ENCODE measurements at regions not wholly inside any gene's neighbourhood (a gene's known extent, or its start where the extent isn't known, plus 50 kb on each side); places are given as distances from the start of the nearest gene placed in this dataset.
"Not testable (repeated sequence)": the region's sequence is repeated elsewhere in the genome, so short reads cannot be mapped to it uniquely, and the experiment has no call there.

DNA sequence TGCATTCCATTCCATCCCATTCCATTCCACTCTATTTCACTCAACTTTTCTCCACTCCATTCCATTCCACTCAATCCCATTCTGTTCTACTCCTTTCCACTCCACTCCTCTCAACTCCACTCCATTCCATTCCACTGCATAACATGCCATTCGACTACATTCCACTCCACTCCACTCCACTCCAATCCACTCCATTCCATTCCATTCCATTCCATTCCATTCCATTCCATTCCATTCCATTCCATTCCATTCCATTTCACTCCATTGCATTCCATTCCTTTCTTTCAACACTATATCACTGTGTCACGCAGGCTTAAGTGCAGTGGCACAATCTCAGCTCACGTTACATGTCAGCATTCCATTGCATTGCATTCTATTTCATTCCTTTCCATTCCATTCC, 1430.4 kb downstream of the TSPY10 start:
- not testable (repeated sequence) for DNase-seq (ENCODE audit: low spot score)

DNA sequence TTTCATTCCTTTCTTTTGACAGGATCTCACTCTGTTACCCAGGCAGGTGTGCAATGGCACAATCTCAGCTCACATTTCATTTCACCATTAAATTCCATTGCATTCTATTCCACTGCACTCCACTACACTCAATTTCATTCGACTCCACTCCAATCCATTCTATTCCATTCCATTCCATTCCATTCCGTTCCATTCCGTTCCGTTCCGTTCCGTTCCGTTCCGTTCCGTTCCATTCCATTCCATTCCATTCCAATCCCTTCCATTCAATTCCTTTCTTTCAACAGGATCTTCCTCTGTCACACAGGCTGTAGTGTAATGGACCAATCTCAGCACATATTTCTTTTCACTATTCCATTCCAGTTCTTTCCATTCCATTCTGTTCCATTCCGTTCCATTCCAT, 1445.7 kb downstream of the TSPY10 start:
- DNase-seq (ENCODE audit: low spot score) = no peak

DNA sequence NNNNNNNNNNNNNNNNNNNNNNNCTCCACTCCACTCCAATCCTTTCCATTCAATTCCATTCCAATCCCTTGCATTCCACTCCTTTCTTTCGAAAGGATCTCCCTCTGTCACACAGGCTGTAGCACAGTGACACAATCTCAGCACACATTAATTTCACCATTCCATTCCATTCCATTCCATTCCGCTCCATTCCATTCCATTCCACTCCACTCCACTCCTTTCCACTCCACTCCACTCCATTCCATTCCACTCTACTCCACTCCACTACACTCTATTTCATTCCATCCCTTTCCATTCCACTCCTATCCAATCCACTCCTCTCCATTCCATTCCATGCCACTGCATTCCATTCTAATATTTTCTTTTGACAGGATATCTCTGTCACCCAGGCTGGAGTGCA, 1459.0 kb downstream of the TSPY10 start:
- no peak for DNase-seq (ENCODE audit: low spot score)

DNA sequence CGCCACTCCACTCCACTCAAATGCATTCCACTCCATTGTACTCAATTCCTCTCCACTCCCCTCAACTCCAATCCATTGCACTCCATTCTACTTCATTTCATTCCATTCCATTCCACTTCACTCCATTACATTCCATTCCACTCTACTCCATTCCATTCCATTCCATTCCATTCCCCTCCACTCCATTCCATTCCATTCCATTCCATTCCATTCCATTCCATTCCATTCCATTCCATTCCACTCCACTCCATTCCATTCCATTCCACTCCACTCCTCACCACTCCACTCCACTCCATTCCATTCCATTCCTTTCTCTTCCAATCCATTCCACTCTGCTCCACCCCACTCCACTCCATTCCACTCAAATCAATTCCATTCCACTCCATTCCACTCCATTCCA, 1459.9 kb downstream of the TSPY10 start:
- DNase-seq (ENCODE audit: low spot score) = no peak

DNA sequence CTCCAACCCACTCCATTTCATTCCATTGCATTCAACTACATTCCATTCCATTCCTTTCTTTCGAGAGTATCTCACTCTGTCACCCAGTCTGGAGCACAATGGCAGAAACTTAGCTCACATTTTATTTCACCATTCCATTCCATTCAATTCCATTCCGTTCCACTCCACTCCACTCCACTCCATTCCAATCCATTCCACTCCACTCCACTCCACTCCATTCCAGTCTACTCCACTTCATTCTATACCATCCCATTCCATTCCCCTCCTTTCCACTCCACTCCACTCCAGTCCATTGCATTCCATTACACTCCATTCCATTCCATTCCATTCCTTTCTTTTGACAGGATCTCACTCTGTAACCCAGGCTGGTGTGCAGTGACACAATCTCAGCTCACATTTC, 1466.3 kb downstream of the TSPY10 start:
- DNase-seq (ENCODE audit: low spot score) = no peak

DNA sequence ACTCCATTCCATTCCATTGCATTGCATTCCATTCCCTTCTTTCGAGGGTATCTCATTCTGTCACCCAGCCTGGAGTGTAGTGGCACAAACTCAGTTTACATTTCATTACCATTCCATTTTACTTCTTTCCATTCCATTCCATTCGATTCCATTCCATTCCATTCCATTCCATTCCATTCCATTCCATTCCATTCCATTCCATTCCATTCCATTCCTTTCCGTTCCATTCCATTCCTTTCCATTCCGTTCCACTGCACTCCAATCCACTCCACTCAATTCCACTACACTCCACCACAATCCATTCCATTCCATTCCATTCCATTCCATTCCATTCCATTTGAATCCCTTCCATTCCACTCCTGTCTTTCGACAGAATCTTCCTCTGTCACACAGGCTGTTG, 1472.0 kb downstream of the TSPY10 start:
- DNase-seq (ENCODE audit: low spot score) = not testable (repeated sequence)

DNA sequence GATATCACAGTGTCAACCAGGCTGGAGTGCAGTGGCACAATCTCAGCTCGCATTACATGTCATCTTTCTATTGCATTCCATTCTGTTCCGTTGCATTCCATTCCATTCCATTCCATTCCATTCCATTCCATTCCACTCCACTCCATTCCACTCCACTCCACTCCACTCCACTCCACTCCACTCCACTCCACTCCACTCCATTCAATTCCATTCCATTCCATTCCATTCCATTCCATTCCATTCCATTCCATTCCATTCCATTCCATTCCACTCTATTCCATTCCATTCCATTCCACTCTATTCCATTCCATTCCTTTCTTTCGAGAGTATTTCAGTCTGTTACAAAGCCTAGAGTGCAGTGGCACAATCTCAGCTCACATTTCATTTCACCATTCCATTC, 1486.5 kb downstream of the TSPY10 start:
- not testable (repeated sequence) for DNase-seq (ENCODE audit: low spot score)

DNA sequence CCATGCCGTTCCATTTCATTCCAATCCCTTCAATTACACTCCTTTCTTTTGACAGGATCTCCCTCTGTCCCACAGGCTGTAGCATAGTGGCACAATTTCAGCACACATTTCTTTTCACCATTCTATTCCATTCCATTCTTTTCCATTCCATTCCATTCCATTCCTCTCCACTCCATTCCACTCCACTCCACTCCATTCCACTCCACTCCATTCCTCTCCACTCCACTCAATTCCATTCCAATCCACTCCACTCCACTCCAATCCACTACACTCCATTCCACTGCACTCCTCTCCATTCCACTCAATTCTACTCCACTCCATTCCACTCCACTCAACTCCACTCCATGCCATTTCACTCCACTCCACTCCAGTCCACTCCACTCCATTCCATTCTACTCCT, 1495.1 kb downstream of the TSPY10 start:
- no peak for DNase-seq (ENCODE audit: low spot score)

DNA sequence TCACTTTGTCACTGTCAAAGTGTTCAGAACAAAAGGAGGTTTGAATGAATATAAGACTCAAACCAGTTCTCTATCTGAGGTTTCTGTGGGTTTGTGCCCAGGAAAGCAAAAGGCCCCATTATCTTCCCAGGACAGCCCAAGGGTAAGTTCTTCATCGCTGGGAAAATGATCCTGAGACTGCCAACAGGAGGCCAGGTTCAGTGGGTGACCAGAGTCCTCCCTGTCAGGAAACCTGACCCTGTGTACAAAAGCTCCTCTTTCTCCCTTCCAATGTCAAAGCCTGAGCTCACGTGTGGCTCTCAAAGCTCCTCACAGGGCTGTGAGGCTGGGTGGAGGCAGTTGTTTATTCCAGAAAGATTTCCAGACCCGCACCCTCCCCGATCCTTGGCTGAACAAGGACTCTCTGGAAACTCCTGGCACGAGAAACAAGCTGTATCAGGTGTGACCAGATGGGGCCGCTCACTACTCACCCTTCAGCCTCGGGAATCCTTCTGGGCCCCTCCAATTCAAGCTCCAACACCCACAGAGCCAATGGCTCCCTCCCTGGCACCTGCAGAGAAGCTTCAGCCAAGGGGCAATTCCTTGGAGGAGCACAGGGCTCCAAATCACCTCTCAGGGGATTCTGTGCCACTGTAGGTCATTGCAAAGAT, 1516.7 kb downstream of the TSPY10 start:
- DNase-seq (ENCODE audit: low spot score) = no peak

DNA sequence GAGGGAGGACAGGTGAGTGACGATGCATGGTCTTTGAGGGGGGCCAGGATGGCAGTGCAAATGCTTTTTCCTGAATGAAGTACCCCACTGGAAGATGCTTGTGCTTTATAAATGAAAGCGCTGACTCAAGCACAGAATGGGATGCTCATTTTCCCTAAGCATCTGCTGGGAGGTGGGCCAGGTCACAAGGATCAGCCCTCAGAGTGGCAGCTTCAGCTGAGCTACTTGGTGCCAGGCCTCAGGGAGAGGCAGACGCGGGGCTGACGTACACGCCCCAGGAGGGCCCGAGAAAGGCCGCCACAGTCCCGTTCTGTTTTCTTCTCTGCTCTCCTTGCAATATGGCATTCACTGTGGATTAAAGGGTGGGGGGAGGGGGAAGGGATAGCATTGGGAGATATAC, 1535.8 kb downstream of the TSPY10 start:
- DNase-seq (ENCODE audit: low spot score) = no peak

DNA sequence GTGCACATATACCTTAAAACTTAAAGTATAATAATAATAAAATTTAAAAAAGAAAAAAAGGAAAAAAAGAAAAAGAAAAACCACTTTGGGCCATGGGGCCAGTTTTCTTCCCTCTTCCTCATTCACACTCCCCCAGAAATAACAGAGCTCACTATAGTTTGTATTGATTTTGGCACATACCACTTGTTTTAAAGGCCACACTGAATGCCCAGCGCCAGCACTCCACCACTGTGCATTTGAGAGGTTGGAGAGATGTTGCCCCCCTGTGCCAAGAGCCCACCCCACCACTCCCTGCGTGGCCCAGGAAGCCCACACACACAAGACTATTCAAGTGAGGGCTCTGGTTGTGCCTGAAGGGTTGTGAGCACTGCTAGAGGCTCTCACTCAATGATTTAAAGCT, 1536.3 kb downstream of the TSPY10 start:
- DNase-seq (ENCODE audit: low spot score) = no peak

DNA sequence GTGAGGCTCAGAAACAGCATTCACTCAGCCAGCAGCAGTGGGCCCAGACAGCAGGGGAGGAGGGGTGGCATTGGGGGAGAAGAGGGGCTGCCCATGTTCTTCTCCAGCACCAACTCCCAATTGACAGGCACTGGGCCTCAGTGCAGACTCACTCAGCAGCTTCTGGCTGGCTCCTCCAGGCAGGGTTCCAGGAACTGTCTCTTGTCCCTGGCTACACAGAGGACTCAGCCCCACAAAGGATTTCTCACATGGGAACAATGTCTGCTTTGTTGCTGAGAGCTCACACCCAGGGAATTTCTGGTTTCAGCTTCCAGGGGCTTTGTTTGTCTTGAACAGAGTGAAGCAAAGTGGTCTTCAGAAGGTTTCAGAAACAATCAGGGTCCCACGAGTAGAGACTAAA, 1536.7 kb downstream of the TSPY10 start:
- DNase-seq (ENCODE audit: low spot score) = no peak

DNA sequence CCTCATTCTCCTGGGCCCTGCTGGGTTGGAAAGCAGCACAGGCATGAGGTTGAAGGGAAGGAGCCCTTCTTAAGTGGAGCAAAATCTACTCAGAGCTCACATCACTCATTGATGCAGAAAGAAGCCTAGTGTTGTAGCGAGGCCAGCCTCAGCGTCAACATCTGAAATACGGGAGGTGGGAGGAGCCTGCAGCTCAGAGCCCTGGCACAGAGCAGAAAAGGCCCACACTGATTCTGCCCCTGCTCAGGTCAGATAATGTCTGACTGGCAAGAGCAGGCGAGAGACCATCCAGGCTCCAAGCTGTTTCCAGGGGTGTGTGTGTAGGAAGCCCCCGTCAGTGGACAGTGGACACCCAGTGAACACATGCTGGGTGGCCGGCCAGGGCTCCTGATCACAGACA, 1541.6 kb downstream of the TSPY10 start:
- DNase-seq (ENCODE audit: low spot score) = no peak

DNA sequence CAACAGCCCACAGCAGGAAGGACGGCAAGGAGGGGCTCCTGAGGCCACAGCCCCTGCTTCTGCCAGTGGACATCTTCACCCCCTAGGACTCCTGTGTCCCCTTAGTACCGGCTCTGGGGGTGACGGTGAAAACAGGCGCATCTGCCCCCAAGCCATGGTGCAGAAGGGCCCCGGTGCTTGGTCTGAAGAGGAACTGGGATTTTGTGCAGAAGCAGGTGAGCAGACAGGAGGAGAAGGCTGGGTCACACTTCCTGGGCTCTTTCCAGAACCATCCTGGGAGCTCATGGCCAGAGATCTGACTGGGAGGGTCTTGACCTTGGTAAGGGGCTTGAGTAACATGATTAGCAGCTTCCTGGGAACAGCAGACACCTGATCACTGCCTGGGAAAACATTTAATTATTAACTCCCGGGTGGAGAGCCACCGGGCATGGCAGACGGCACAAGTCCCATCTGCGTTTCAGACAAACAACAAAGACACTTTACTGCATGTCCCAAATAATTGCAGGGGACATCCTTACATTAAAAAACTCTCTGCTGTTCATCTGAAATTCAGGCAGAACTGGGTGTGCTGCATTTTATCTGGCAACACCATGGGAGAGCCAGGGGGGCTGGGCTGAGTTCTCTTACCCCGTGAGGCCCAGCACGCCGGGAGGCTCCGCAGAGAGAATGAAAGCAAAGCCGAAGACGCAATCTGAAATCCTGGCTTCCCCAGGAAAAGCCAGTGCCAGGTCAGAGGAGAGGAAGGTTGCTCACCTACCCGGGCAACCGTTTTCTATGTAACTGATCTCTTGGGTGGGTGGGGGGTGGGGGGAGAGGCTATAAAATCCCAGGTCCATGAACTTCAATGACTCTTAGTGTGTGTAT, 1542.8 kb downstream of the TSPY10 start:
- no peak for DNase-seq (ENCODE audit: low spot score)

DNA sequence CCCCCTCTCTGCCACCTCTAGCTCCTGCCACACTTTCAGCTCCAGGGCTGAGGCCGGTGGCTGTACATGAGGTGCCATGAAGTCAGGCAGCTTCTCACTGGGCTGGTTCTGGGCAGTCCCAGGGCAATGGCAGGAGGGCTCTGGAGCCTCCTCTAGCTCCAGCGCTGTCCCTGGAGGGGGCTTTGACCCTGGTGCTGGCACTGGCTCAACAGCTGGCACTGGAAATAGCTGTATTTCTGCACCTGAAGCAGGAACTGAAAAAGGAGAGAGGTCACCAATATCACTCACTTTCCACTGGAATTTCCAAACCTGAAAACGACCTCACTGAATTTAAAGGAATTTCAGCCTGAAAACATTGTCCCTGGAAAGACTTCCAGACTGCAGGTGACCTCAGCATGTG, 1558.1 kb downstream of the TSPY10 start:
- DNase-seq (ENCODE audit: low spot score) = not testable (repeated sequence)

DNA sequence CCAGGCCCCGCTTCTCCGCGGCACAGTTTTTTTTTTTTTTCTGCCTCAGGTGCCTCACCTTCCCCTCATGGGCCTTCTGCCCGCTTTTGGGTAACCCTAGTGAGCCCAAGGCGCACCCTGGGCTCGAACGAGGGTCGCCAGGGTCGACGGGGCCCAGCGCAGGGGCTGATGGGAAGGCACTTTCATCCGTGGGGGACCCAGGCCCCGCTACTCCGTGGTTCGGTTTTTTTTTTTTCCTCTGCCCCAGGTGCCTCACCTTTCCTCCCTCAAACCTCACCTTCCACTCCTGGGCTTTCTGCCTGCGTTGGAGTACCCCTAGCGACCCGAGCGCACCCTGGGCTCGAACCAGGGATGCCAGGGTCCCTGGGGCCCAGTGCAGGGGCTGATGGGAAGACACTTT, 1569.8 kb downstream of the TSPY10 start:
- DNase-seq (ENCODE audit: low spot score) = not testable (repeated sequence)

DNA sequence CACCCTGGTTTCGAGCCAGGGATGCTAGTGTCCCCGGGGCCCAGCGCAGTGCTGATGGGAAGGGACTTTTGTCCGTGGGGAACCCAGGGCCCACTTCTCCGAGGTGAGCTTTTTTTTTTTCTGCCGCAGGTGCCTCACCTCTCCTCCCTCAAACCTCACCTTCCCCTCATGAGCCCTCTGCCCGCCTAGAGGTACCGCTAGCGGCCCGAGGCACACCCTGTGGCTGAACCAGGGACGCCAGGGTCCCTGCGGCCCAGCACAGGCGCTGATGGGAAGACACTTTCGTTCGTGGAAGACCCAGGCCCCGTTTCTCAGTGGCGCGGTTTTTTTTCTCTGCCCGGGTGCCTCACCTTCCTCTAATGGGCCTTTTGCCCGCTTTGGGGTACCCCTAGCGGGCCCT, 1570.7 kb downstream of the TSPY10 start:
- DNase-seq (ENCODE audit: low spot score) = not testable (repeated sequence)

DNA sequence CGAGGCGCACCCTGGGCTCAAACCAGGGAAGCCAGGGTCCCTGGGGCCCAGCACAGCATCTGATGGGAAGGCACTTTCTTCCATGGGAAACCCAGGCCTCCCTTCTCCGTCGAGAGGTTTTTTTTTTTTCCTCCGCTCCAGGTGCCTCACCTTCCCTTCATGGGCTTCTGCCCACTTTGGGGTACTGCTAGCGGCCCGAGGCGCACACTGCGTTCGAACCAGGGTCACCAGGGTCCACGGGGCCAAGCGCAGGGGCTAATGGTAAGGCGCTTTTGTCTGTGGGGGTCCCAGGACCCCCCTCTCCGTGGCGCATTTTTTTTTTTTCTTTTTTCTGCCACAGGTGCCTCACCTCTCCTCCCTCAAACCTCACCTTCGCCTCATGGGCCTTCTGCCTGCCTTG, 1571.3 kb downstream of the TSPY10 start:
- DNase-seq (ENCODE audit: low spot score) = no peak

DNA sequence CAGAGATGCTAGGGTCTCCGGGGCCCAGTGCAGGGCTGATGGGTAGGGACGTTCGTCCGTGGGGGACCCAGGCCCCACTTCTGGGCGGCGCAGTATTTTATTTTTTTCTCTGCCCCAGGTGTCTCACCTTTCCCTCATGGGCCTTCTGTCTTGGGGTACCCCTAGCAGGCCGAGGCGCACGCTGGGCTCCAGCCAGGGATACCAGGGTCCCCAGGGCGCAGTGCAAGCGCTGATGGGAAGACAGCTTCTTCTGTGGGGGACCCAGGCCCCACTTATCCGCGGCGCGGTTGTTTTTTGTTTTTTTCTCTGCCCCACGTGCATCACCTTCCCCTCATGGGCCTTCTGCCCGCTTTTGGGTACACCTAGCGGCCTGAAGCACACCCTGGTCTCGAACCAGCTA, 1572.8 kb downstream of the TSPY10 start:
- DNase-seq (ENCODE audit: low spot score) = not testable (repeated sequence)

DNA sequence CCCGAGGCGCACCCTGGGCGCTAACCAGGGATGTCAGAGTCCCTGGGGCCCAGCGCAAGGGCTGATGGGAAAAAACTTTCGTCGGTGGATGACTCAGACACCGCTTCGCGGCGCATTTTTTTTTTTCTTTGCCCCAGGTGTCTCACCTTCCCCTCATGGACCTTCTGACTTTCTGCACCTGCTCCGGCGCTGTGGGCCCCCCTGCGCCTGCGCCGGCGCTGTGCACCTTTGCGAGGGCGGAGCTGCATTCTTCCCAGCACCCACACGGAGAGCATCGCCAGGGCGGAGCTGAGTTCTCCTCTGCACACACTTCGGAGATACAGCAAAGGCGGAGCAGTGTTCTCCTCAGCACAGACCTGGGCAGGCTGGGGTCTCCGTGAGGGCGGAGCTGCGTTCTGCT, 1575.3 kb downstream of the TSPY10 start:
- not testable (repeated sequence) for DNase-seq (ENCODE audit: low spot score)

DNA sequence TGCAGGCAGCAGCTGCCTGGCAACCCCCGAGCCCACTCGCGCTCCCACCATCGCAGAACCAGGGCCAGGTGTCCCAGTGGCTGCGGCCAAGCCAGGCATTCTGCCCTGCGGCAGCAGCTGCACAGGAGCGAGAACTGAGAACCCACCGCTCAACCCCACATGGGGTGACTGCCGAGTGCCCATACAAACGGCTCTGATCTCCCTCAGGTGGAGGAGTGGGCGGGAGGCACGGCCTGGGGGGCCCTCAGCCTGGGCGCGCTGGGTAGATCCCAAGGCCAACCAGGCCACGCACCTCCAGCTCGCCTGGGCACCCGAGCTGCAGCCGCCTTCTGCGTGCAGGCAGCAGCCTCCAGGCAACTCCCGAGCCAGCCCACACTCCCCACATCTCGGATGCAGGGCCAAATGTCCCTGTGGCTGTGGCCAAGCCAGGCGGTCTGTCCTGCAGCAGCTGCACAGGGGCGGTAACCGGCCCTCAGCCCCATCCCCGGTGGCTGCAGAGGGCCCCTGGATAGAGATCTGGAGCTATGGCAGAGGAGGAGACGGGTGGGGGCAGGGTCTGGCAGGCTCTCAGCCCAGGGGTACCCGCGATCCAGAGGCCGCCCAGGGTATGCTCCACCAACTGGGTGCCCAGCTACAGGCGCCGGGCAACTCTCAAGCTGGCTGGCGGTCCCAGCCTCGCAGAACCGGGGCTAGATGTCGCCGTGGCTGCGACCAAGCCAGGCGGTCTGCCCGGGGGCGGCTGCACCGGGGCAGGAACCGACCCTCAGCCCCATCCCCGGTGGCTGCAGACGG, 1579.6 kb downstream of the TSPY10 start:
- DNase-seq (ENCODE audit: low spot score) = peak; percentile 4

DNA sequence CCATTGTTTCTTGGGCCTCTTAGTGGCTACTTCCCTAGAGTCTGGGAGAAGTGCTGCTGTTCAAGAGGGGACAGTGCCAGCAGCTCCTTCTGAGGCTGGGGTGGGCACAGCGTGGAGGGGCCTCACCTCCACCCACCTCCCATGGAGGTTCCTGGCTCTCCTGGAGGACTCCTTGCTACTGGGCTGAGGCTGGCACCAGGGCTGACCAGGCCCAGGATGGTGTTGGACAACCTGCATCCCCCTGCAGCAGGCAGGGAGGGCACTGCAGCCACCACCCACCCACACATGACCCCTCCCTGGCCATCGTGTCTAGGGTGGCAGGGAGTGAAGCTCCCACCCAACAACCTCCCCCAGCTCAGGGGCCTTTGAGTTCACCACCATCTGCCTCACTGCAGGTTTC, 1549.3 kb upstream of the USP9Y start:
- not testable (repeated sequence) for DNase-seq (ENCODE audit: low spot score)

DNA sequence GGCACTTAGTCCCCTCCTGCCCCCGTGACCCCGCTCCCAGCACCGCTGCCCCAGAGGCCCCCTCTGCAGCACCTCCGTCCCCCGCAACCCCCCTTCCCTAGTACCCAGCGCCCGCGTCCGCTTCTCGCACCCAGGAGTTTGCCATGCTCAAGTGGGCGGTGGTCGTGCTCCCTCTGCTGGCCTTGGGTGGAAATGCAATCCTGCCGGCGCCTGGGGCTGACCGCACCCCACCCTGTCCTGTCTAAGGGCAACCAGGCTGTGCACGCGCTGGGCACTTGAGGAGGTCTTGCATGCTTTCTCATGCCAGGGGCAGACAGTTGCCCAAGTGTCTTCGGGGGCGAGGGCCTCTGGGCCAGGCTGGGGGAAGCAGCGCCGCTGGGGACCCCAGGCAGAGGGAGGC, 1544.9 kb upstream of the USP9Y start:
- not testable (repeated sequence) for DNase-seq (ENCODE audit: low spot score)
